Mesothelial cell of epicardium (in vitro differentiated cells): ENCODE measurements at regions not wholly inside any gene's neighbourhood (a gene's known extent, or its start where the extent isn't known, plus 50 kb on each side); places are given as distances from the start of the nearest gene placed in this dataset.

ENCODE experiments used
- DNase-seq, 2 experiments: peaks; one replicate each; pipeline ENCODE4 v3.0.0; 2021; ENCODE audit warnings: low spot score in 2 of 2; ENCODE audit not compliant: unreplicated experiment in 2 of 2
- H3K27ac Mint-ChIP-seq: 2 replicates; pipeline ENCODE4 v1.8.0; 2021; ENCODE audit warnings: mixed read lengths
- H3K27me3 Mint-ChIP-seq: 2 replicates; pipeline ENCODE4 v1.8.0; 2021; ENCODE audit warnings: low read depth, mixed read lengths
- H3K36me3 Mint-ChIP-seq: 2 replicates; pipeline ENCODE4 v1.8.0; 2021; ENCODE audit warnings: mixed read lengths
- H3K4me1 Mint-ChIP-seq: 2 replicates; pipeline ENCODE4 v1.8.0; 2021; ENCODE audit warnings: mixed read lengths
- H3K4me3 Mint-ChIP-seq: 2 replicates; pipeline ENCODE4 v1.8.0; 2021; ENCODE audit warnings: mild to moderate bottlenecking, moderate library complexity, mixed read lengths
- H3K9me3 Mint-ChIP-seq: 2 replicates; pipeline ENCODE4 v1.8.0; 2021; ENCODE audit warnings: mixed read lengths
- CTCF ChIP-seq: fragments of 200-600 bp; sonication (generic); IDR thresholded peaks from one replicate; pipeline ENCODE4 v1.5.0; 2021; ENCODE audit warnings: antibody characterized with exemption; ENCODE audit not compliant: unreplicated experiment

DNA sequence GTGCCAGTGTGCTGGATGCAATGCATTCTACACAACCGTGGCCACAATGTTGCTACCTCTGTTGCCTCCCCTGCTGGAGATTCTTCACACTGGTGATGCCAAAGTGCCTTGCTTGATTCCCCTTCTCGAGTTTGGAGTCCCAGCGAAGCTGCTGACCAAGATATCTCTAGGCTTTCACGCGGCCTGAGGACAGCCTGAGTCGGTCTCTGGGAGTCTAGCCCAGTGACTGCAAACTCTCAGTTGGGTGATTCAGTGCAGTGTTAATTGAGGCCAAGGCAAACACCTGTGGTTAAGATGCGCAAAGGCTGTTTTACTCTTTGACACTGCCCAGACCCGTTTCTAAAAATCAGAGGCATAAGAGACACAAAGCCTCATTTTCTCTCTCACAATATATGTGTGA lies 434.4 kb downstream of the NR2F2 start:
- Mint-ChIP-seq H3K9me3 (no peaks in the 10 kb centered on the region), H3K27ac (no peak overlapping the region), H3K4me3 (no peak overlapping the region), H3K36me3 (no peaks in the 10 kb centered on the region), H3K4me1 (no peaks in the 10 kb centered on the region), H3K27me3 (no peaks in the 10 kb centered on the region)
- TF ChIP-seq CTCF, result no peak
- DNase-seq, result no peak

DNA sequence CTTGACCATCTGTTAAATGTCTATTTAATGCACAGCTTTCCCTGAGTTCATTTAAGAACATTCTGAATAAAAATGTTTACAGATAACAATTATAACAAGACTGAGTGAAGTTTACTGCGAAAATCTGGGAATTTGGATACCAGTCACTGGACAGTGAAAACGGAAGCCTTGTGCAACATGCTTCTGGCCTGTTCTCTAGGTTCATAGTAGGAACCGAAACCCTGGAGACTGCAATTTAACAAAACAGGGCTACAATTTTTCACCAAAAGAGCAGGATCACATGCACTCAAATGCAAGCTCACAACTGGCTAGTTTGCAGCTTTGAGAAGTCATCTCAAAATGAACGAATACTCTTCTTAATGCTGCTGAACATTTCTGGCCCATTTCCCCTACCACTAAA lies 435.9 kb downstream of the NR2F2 start:
- Mint-ChIP-seq H3K4me1 (no peaks in the 10 kb centered on the region), H3K9me3 (no peaks in the 10 kb centered on the region), H3K4me3 (no peak overlapping the region), H3K27me3 (peaks cover 2% of the 10 kb centered on the region), H3K27ac (no peak overlapping the region), H3K36me3 (no peaks in the 10 kb centered on the region)
- TF ChIP-seq CTCF, result no peak
- no peak for DNase-seq

DNA sequence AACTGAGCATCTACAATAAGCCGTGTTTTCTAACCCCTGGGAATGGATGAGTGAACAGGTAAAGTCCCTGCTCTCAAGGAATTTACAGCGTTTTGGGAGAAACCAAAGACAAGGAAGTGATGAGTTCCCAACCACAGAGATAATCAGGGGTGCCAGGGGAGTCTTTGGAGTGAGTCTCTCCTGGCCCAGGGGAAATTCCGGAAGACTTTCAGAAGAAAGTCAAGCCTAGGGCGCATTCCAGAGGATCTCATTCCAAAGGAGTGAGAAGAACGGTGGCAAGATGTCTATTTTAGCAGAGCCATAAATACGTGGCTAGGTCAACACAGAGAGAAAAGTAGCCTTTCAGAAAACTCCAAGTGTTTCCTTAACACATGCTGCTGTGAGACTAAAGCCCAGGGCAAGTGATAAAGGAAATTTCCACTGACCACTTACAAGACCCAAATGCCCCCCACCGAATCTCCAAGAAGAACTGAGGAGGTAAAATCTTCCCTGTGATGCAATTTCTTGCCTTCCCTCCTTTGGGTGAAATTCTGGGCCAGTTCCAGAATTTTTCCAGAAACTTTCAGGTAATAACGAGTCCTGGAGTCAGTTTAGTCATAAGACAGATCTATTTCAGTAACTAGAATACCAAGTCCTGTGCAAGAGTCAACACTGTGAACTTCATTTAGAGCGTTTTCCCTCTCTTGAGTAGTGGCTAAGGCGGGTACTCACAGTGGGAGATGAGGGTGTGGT lies 437.4 kb downstream of the NR2F2 start:
- Mint-ChIP-seq H3K27me3 (peaks cover 6% of the 10 kb centered on the region), H3K36me3 (no peaks in the 10 kb centered on the region), H3K4me1 (no peaks in the 10 kb centered on the region), H3K4me3 (no peak overlapping the region), H3K27ac (no peak overlapping the region), H3K9me3 (no peaks in the 10 kb centered on the region)
- no peak for DNase-seq
- TF ChIP-seq CTCF, result no peak

DNA sequence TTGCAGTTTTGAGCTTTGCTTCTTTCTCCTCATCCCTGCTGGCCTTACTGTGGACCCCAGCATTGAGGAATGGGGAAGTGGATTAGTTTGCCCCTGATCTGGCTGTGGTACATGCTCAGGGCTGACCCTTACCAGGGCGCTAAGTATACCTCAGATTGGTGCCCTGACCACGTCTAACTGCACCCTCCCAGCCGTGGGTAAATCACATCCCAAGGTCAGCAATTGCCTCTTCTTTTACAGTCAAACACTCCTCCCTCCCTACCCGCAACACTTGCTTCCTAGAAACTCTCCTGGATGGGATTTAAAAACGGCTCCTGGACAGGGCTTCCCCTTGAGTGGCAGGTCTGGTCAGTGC lies 437.9 kb downstream of the NR2F2 start:
- Mint-ChIP-seq H3K9me3 (no peaks in the 10 kb centered on the region), H3K4me1 (no peaks in the 10 kb centered on the region), H3K27me3 (peaks cover 7% of the 10 kb centered on the region), H3K36me3 (no peaks in the 10 kb centered on the region), H3K4me3 (no peak overlapping the region), H3K27ac (no peak overlapping the region)
- TF ChIP-seq CTCF, result no peak
- DNase-seq, result no peak

GRCh38 chr15:96771035-96771434 lies 440.5 kb downstream of the NR2F2 start:
- Mint-ChIP-seq H3K27ac (no peak overlapping the region), H3K4me1 (no peaks in the 10 kb centered on the region), H3K4me3 (no peak overlapping the region), H3K36me3 (no peaks in the 10 kb centered on the region), H3K9me3 (peaks cover 3% of the 10 kb centered on the region), H3K27me3 (peaks cover 9% of the 10 kb centered on the region)
- TF ChIP-seq CTCF, result no peak
- no peak for DNase-seq

DNA sequence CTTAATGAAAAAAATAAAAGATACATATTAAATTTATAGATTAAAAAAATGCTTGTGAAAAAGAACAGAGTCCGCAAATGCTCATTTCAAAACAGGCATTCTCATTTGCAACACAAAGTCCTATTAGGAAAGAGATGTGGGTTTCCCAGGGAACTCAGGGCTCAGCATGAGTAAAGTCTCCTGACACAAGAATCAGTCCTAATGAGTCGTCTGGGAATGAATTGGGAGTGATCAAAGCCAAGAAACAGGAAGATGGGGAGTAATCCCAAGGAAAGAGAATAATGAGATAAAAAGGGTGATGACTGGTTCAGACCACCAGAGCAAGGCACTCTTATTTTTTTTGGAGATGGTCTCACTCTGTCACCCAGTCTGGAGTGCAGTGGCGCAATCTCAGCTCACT lies 443.7 kb downstream of the NR2F2 start:
- no peak for TF ChIP-seq CTCF
- peaks cover 14% of the 10 kb centered on the region for H3K27me3 Mint-ChIP-seq
- no peaks in the 10 kb centered on the region for H3K4me1 Mint-ChIP-seq
- DNase-seq, result no peak
- peaks cover 3% of the 10 kb centered on the region for H3K9me3 Mint-ChIP-seq
- no peak overlapping the region for H3K4me3 Mint-ChIP-seq
- H3K36me3 Mint-ChIP-seq, result no peaks in the 10 kb centered on the region
- no peak overlapping the region for H3K27ac Mint-ChIP-seq
